ENCODE measurements at regions not wholly inside any gene's neighbourhood (a gene's known extent, or its start where the extent isn't known, plus 50 kb on each side); places are given as distances from the start of the nearest gene placed in this dataset.
"Not testable (repeated sequence)": the region's sequence is repeated elsewhere in the genome, so short reads cannot be mapped to it uniquely, and the experiment has no call there.

GRCh38 chr21:10367586-10367985 is 153.8 kb upstream of the TPTE start:
- DNase-seq: not testable (repeated sequence)

DNA sequence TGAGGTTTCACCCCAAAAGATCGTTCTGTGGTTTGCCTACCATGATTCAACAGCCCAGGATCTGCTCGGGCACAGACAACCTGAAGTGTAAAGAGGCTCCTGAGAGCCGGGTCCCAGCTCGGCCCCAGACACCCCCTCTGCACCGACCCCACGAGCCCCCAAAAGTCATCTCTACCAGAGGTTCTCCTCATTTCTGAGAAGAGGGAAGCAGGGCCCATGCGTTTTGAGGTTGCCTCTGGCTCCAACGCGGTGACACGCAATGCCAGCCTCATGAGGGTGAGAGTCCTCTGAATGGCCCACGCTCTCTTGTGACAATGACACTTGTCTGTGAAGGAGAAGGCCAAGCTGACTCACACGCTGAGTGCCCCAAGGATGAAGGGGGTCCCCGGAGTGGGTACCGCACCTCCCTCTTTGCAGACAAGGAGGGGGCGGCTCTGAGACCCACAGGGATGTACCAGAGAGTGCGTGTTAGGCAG is 153.0 kb upstream of the TPTE start:
- DNase-seq: not testable (repeated sequence)

- not testable (repeated sequence) for DNase-seq
Measured at GRCh38 chr21:10369289-10369688, 152.1 kb upstream of the TPTE start.

GRCh38 chr21:10377758-10378157 is 143.6 kb upstream of the TPTE start:
- not testable (repeated sequence) for DNase-seq

DNA sequence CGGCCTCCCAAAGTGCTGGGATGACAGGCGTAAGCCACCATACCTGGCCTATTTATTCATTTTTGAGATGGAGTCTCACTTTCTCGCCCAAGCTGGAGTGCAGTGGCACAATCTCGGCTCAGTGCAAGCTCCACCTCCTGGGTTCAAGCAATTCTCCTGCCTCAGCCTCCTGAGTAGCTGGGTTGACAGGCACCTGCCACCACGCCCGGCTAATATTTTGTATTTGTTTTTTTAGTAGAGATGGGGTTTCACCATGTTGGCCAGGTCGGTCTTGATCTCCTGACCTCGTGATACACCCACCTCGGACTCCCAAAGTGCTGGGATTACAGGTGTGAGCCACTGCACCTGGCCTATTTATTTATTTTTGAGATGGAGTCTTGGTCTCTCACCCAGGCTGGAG is 141.6 kb upstream of the TPTE start:
- DNase-seq: not testable (repeated sequence)

- DNase-seq: not testable (repeated sequence)
Measured at GRCh38 chr21:10381687-10382060, 139.7 kb upstream of the TPTE start.

DNA sequence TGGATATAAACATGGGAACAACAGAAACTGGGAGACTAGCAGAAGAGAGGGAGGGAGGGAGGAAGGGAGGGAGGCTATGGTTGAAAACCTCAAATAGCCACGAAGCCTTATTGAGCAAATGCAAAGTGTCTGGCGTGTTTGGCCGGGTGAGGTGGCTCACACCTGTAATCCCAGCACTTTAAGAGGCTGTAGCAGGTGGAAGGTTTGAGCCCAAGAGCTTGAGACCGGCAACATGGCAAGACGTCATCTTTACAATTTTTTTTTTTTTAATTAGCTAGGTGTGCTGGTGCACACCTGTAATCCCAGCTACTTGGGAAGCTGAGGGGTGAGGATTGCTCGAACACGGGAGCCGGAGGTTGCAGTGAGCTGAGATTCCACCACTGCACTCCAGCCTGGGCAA is 139.2 kb upstream of the TPTE start:
- DNase-seq: not testable (repeated sequence)

GRCh38 chr21:10382580-10382979 is 138.8 kb upstream of the TPTE start:
- not testable (repeated sequence) for DNase-seq

DNA sequence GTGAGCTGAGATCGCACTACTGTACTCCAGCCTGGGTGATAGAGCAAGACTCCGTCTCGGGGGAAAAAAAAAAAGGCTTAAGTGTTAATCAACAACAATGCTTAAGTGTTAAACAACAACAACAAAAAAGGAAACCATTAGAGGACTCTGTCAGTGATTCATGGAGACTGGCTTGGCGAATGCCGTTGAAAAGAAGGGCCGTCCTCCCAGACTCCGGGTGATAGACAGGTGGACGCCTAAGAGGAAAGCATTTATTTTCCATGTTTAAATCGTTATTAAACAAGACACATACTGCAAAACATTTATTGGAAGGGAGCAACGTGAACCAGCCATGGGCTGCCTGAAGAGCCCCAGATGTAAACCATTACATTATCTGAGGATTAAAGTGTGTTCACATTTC is 137.8 kb upstream of the TPTE start:
- DNase-seq: not testable (repeated sequence)

GRCh38 chr21:10384304-10384861 is 137.0 kb upstream of the TPTE start:
- DNase-seq: not testable (repeated sequence)

GRCh38 chr21:10385202-10385601 is 136.2 kb upstream of the TPTE start:
- not testable (repeated sequence) for DNase-seq

GRCh38 chr21:10385898-10386527 is 135.4 kb upstream of the TPTE start:
- not testable (repeated sequence) for DNase-seq

GRCh38 chr21:10387692-10388450 is 133.5 kb upstream of the TPTE start:
- DNase-seq: not testable (repeated sequence)

DNA sequence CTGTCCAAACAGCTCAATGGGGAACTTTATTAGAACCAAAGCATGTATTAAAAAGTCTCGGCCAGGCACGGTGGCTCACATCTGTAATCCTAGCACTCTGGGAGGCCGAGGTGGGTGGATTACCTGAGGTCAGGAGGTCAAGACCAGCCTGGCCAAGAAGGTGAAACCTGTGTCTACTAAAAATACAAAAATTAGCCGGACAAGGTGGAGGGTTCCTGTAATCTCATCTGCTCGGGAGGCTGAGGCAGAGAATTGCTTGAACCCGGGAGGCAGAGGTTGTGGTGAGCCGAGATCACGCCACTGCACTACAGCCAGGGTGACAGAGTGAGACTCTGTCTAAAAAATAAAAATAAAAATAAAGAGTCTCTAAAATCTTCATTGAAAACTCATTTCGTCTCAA is 132.8 kb upstream of the TPTE start:
- DNase-seq: not testable (repeated sequence)

GRCh38 chr21:10392301-10392700 is 129.1 kb upstream of the TPTE start:
- not testable (repeated sequence) for DNase-seq

- not testable (repeated sequence) for DNase-seq
Measured at GRCh38 chr21:10395963-10396362, 125.4 kb upstream of the TPTE start.

DNA sequence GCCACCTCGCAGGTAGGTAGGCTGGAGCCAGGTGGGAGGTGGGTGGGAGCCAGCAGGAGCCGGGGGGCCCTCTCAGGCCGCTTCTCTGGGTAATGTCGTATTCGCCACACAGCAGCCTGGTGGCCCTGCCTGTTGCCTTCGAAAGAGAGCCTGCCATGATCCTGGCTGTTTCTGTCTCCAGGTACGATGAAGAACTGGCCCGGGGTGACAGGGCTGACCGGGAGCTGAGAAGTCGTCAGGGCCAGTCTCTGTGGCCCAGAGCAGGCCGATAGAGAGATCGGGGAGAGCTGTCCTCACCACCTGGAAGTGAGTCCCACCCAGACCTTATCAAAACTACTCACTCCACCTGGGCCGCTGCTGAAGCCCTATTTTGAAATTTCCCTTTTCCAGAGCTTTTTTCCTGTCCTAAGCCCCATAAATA is 123.9 kb upstream of the TPTE start:
- DNase-seq: not testable (repeated sequence)

DNA sequence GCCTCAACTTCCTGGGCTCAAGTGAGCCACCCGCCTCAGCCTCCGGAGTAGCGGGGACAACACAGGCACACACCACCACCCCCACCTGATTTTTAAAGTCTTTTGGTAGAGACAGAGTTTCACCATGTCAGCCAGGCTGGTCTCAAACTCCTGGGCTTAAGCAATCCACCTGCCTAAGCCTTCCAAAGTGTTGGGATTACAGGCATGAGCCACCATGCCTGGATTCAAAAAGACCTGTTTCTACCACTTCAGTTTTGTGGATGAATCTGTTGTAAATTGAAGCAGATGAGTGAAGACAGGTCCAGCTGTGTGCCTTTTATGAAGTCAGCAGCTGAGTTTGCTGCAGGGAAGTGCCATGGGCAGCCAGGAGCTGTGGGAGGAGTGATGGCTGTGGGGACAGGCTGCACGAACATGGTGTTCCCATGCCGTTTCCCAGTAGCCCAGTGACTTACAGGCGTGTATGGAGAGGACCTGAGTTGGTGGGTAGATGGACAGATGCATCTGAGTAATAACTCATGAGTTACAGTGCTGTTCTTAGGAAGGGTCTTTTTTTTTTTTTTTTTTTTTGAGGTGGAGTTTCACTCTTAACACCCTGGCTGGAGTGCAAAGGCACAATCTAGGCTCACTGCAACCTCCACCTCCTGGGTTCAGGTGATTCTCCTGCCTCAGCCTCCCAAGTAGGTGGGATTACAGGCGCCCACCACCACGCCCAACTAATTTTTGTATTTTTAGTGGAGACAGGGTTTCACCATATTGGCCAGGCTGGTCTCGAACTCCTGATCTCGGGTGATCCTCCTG is 122.5 kb upstream of the TPTE start:
- DNase-seq: not testable (repeated sequence)

DNA sequence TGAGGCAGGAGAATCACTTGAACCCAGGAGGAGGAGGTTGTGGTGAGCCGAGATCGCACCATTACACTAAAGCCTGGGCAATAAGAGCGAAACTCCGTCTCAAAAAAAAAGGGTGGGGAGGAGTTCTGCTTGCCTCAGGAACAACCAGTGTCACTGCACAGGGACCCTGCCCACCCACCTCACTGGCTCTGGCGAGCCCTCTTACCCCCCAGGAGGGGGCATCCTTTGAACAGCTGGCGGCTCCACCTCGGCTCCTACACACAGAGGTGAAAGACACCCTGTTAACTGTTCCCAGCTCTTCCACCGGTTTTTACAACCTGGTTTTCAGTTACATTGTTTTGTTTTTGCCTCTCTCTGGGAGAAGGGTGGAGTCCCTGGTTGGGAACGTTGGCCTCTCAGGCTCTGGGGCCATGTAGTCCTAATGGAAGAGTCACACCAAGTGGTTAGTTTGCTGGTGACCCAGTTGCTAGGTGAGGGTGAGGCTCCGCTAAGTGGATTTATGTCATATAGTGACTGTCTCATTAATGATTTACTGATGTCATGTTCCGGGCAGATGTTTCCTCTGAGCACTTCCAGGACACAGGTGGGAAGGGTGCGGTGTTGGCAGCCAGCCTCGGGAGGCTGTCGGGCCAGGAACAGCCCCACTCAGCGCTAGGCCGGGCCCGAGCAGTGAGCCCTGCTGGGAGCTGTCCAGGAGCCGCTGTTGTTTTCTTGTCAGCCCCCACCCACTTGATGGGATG is 120.6 kb upstream of the TPTE start:
- not testable (repeated sequence) for DNase-seq

DNA sequence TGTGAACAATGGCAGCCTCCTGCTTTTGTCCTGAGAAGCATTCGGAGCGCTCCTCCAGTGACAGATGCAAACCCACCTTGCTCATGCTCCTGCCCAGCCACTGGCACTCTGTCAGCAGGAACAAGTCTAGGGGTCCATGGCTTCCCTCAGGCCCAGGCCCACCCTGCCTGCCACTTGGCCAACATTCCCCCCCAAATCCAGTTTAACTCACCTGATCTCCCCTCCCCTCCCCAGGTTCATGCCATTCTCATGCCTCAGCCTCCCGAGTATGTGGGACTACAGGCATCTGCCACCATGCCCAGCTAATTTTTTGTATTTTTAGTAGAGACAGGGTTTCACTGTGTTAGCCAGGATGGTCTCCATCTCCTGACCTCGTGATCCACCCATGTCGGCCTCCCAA is 118.9 kb upstream of the TPTE start:
- DNase-seq: not testable (repeated sequence)

- not testable (repeated sequence) for DNase-seq
Measured at GRCh38 chr21:10405331-10405730, 116.1 kb upstream of the TPTE start.

GRCh38 chr21:10409786-10410185 is 111.6 kb upstream of the TPTE start:
- not testable (repeated sequence) for DNase-seq
